PC-3 (cell line): ENCODE measurements at regions not wholly inside any gene's neighbourhood (a gene's known extent, or its start where the extent isn't known, plus 50 kb on each side); places are given as distances from the start of the nearest gene placed in this dataset.

ENCODE experiments used
- ATAC-seq: fragments of 200-7000 bp; cut with Tn5 transposase; 2 replicates; pipeline ENCODE4 v1.9.1; 2020; ENCODE audit warnings: mild to moderate bottlenecking, moderate library complexity
- BruUV-seq: library from RNA; stranded (reverse); fragments of 400-500 nt; replicated peaks from 2 replicates; lab custom pipeline; 2021; lab: Mats Ljungman, UMichigan
- CTCF ChIA-PET: fragments of 300-600 bp; sonication (Branson Sonifier 250); formaldehyde crosslinking; loops from one replicate; lab custom pipeline; 2022; ENCODE audit warnings: antibody characterized with exemption; lab: Charles Lee
- POLR2A ChIA-PET: fragments of 300-600 bp; sonication (Branson Sonifier 250); formaldehyde crosslinking; loops from one replicate; lab custom pipeline; 2022; ENCODE audit warnings: antibody characterized with exemption; ENCODE audit not compliant: unreplicated experiment; lab: Charles Lee
- DNase-seq: peaks from one replicate; pipeline ENCODE4 v3.0.0-alpha.2; 2015
- H2AFZ ChIP-seq: fragments of 300-600 bp; sonication (generic); 2 replicates; pipeline ENCODE4 v1.6.0; 2016; ENCODE audit warnings: antibody characterized with exemption, low read length
- H3F3A ChIP-seq: fragments of 300-600 bp; sonication (generic); one replicate; pipeline ENCODE4 v1.6.0; 2017; ENCODE audit warnings: antibody characterized with exemption, low read length, control low read depth, mild to moderate bottlenecking; ENCODE audit not compliant: unreplicated experiment
- H3K27ac ChIP-seq: fragments of 300-600 bp; sonication (generic); 2 replicates; pipeline ENCODE4 v1.5.1; 2016; ENCODE audit warnings: mild to moderate bottlenecking, low read length
- H3K27me3 ChIP-seq: fragments of 300-600 bp; sonication (generic); 2 replicates; pipeline ENCODE4 v1.6.1; 2016; ENCODE audit warnings: low read length, mixed read lengths
- H3K36me3 ChIP-seq: fragments of 300-600 bp; sonication (generic); 2 replicates; pipeline ENCODE4 v1.6.1; 2016; ENCODE audit warnings: low read depth, mixed run types, low read length, mixed read lengths
- H3K4me1 ChIP-seq: fragments of 300-600 bp; sonication (generic); 2 replicates; pipeline ENCODE4 v1.5.1; 2016; ENCODE audit warnings: low read length; ENCODE audit not compliant: insufficient read depth
- H3K4me2 ChIP-seq: fragments of 300-600 bp; sonication (generic); 2 replicates; pipeline ENCODE4 v1.6.0; 2016; ENCODE audit warnings: low read length
- H3K4me3 ChIP-seq: fragments of 300-600 bp; sonication (generic); 2 replicates; pipeline ENCODE4 v1.5.1; 2016; ENCODE audit warnings: mild to moderate bottlenecking, low read length, mixed read lengths
- H3K79me2 ChIP-seq: fragments of 300-600 bp; sonication (generic); 2 replicates; pipeline ENCODE4 v1.6.1; 2017; ENCODE audit warnings: low read length, mixed read lengths
- H3K9ac ChIP-seq: fragments of 300-600 bp; sonication (generic); 2 replicates; pipeline ENCODE4 v1.6.0; 2016; ENCODE audit warnings: mild to moderate bottlenecking, low read length
- H3K9me2 ChIP-seq: fragments of 300-600 bp; sonication (generic); replicated peaks from 2 replicates; pipeline ENCODE4 v1.6.1; 2016; ENCODE audit warnings: mixed run types, low read length, mixed read lengths
- H3K9me3 ChIP-seq: fragments of 300-600 bp; sonication (generic); 2 replicates; pipeline ENCODE4 v1.6.1; 2016; ENCODE audit warnings: low read length, mixed read lengths
- H4K20me1 ChIP-seq: fragments of 300-600 bp; sonication (generic); 2 replicates; pipeline ENCODE4 v1.6.1; 2016; ENCODE audit warnings: low read length, mixed read lengths
- CTCF ChIP-seq: fragments of 300-600 bp; sonication (generic); conservative IDR thresholded peaks from 2 replicates; pipeline ENCODE4 v1.5.1; 2017; ENCODE audit warnings: antibody characterized with exemption, low read depth, mild to moderate bottlenecking, low read length
- EZH2 ChIP-seq: fragments of 300-600 bp; sonication (generic); IDR thresholded peaks from one replicate; pipeline ENCODE4 v1.6.1; 2017; ENCODE audit warnings: antibody characterized with exemption, mild to moderate bottlenecking, low read length; ENCODE audit not compliant: unreplicated experiment
- EZH2phosphoT487 ChIP-seq: fragments of 300-600 bp; sonication (generic); IDR thresholded peaks from 2 replicates; pipeline ENCODE4 v1.6.1; 2018; ENCODE audit warnings: mild to moderate bottlenecking, antibody characterized with exemption, low read length, borderline replicate concordance
- intact Hi-C: fragments of 100-400 bp; cut with micrococcal nuclease; formaldehyde crosslinking; loops from 2 replicates; pipeline ENCODE4 v1.9.0; 2023

- H3K27me3 ChIP-seq = no peaks in the 10 kb centered on the region
- TF ChIP-seq EZH2 (no peak), CTCF (no peak), EZH2phosphoT487 (no peak)
- no peaks in the 10 kb centered on the region for H3F3A ChIP-seq
- no peak overlapping the region for H3K27ac ChIP-seq
- POLR2A ChIA-PET = no interaction called here
- H3K9me3 ChIP-seq = no peaks in the 10 kb centered on the region
- CTCF ChIA-PET = no interaction called here
- H3K9ac ChIP-seq = no peak overlapping the region
- H3K4me2 ChIP-seq = no peak overlapping the region
- H3K36me3 ChIP-seq = no peaks in the 10 kb centered on the region
- H3K9me2 ChIP-seq = no peaks in the 10 kb centered on the region
- ATAC-seq (no peak), DNase-seq (no peak)
- H3K4me1 ChIP-seq = peaks cover 12% of the 10 kb centered on the region; the same call in 1 of the 2 replicates
- H3K79me2 ChIP-seq = no peaks in the 10 kb centered on the region
- no peak overlapping the region for H3K4me3 ChIP-seq
- no peak overlapping the region for H2AFZ ChIP-seq
- no peaks in the 10 kb centered on the region for H4K20me1 ChIP-seq
- intact Hi-C loops = no loop called here
- no TSS peak for BruUV-seq
These were observed 1049.6 kb downstream of the STIM2 start for GRCh38 chr4:27910227-27910626.

- BruUV-seq = no TSS peak
- no peak overlapping the region for H3K4me3 ChIP-seq
- no peaks in the 10 kb centered on the region for H3K79me2 ChIP-seq
- TF ChIP-seq CTCF (no peak), EZH2phosphoT487 (no peak), EZH2 (no peak)
- H4K20me1 ChIP-seq = no peaks in the 10 kb centered on the region
- H2AFZ ChIP-seq = no peak overlapping the region
- DNase-seq = no peak
- H3K4me1 ChIP-seq = peaks cover 12% of the 10 kb centered on the region; the same call in 1 of the 2 replicates
- ChIA-PET CTCF (no interaction called here), POLR2A (no interaction called here)
- H3K27me3 ChIP-seq = no peaks in the 10 kb centered on the region
- H3K36me3 ChIP-seq = no peaks in the 10 kb centered on the region
- no peak overlapping the region for H3K4me2 ChIP-seq
- ATAC-seq = no peak
- no peaks in the 10 kb centered on the region for H3K9me3 ChIP-seq
- no peak overlapping the region for H3K9ac ChIP-seq
- intact Hi-C loops = no loop called here
- H3K9me2 ChIP-seq = no peaks in the 10 kb centered on the region
- no peak overlapping the region for H3K27ac ChIP-seq
- no peaks in the 10 kb centered on the region for H3F3A ChIP-seq
These were observed 1050.4 kb downstream of the STIM2 start for GRCh38 chr4:27911047-27911446.

GRCh38 chr4:27913738-27914137, 1053.1 kb downstream of the STIM2 start:
- ATAC-seq (peak; percentile 91), DNase-seq (peak; percentile 51)
- intact Hi-C loops = no loop called here
- H3F3A ChIP-seq = no peaks in the 10 kb centered on the region
- no peaks in the 10 kb centered on the region for H3K9me2 ChIP-seq
- TF ChIP-seq EZH2phosphoT487 (no peak), EZH2 (no peak), CTCF (no peak)
- no peaks in the 10 kb centered on the region for H3K79me2 ChIP-seq
- no peak overlapping the region for H3K9ac ChIP-seq
- H3K27me3 ChIP-seq = no peaks in the 10 kb centered on the region
- H3K4me2 ChIP-seq = no peak overlapping the region
- H3K36me3 ChIP-seq = no peaks in the 10 kb centered on the region
- no peaks in the 10 kb centered on the region for H4K20me1 ChIP-seq
- BruUV-seq = no TSS peak
- peaks cover 12% of the 10 kb centered on the region; the same call in 1 of the 2 replicates for H3K4me1 ChIP-seq
- H3K9me3 ChIP-seq = no peaks in the 10 kb centered on the region
- ChIA-PET POLR2A (no interaction called here), CTCF (no interaction called here)
- H3K4me3 ChIP-seq = no peak overlapping the region
- H2AFZ ChIP-seq = no peak overlapping the region
- H3K27ac ChIP-seq = no peak overlapping the region
